Activated T-helper 2 cell treated with anti-CD3 and anti-CD28 coated beads, Interferon-gamma antibody, Interleukin-2, Interleukin-4, amounts not matched to agents 10 μg/mL and 5 μg/mL and 100 μg/mL, durations not matched to agents 14 hours and 24 hours and 36 hours (primary cell): ENCODE measurements at regions not wholly inside any gene's neighbourhood (a gene's known extent, or its start where the extent isn't known, plus 50 kb on each side); places are given as distances from the start of the nearest gene placed in this dataset.

Experiments
- DNase-seq: peaks from one replicate; pipeline ENCODE4 v3.0.0; 2021; ENCODE audit warnings: low spot score
- H3K27ac Mint-ChIP-seq: one replicate; pipeline ENCODE4 v1.8.0; 2021; ENCODE audit warnings: mixed read lengths
- H3K27me3 Mint-ChIP-seq: one replicate; pipeline ENCODE4 v1.8.0; 2021; ENCODE audit warnings: low read depth, mixed read lengths
- H3K36me3 Mint-ChIP-seq: one replicate; pipeline ENCODE4 v1.8.0; 2021; ENCODE audit warnings: low read depth, mixed read lengths
- H3K4me1 Mint-ChIP-seq: one replicate; pipeline ENCODE4 v1.8.0; 2021; ENCODE audit warnings: low read depth, mixed read lengths
- H3K4me3 Mint-ChIP-seq: one replicate; pipeline ENCODE4 v1.8.0; 2021; ENCODE audit warnings: low read depth, mild to moderate bottlenecking, moderate library complexity, mixed read lengths
- H3K9me3 Mint-ChIP-seq: one replicate; pipeline ENCODE4 v1.8.0; 2021; ENCODE audit warnings: mixed read lengths
- intact Hi-C: fragments of 100-400 bp; cut with micrococcal nuclease; formaldehyde crosslinking; loops from one replicate; pipeline ENCODE4 v1.15.1; 2023

DNA sequence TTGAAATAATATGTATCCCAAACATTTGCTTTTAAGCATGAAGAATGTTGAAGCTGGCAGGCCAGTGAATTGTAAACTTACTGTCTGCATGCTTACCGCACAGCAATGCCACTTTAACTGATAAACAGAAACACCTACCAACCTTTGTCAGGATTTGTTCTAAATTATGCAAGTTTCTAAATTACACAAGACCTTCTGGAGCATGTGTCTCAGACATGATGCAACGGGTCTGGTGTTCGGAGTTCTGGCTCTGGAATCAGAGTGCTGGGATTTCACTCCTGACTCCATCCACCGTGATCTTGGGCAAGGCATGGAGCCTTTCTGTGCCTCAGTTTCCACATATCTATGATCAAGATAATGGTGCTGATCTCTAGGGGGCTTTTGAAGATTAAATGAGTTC is 111.2 kb downstream of the CCT6B start:
- no peak overlapping the region for H3K4me3 Mint-ChIP-seq
- H3K27me3 Mint-ChIP-seq, result peaks cover 11% of the 10 kb centered on the region
- H3K9me3 Mint-ChIP-seq, result no peaks in the 10 kb centered on the region
- DNase-seq, result no peak
- H3K36me3 Mint-ChIP-seq, result no peaks in the 10 kb centered on the region
- intact Hi-C loops, result loop anchor here (10.0 kb wide), 2 partner anchors 345 to 645 kb away; no protein-coding TSS in a partner anchor
- H3K4me1 Mint-ChIP-seq, result no peaks in the 10 kb centered on the region
- no peak overlapping the region for H3K27ac Mint-ChIP-seq

GRCh38 chr17:34847938-34848337 is 113.3 kb downstream of the CCT6B start:
- H3K9me3 Mint-ChIP-seq, result no peaks in the 10 kb centered on the region
- H3K27me3 Mint-ChIP-seq, result peaks cover 2% of the 10 kb centered on the region
- H3K36me3 Mint-ChIP-seq, result no peaks in the 10 kb centered on the region
- H3K4me1 Mint-ChIP-seq, result no peaks in the 10 kb centered on the region
- intact Hi-C loops, result no loop called here
- DNase-seq, result no peak
- H3K27ac Mint-ChIP-seq, result no peak overlapping the region
- no peak overlapping the region for H3K4me3 Mint-ChIP-seq

- H3K27ac Mint-ChIP-seq, result no peak overlapping the region
- no peak for DNase-seq
- H3K9me3 Mint-ChIP-seq, result no peaks in the 10 kb centered on the region
- intact Hi-C loops, result no loop called here
- H3K4me1 Mint-ChIP-seq, result no peaks in the 10 kb centered on the region
- H3K4me3 Mint-ChIP-seq, result no peak overlapping the region
- H3K36me3 Mint-ChIP-seq, result no peaks in the 10 kb centered on the region
- H3K27me3 Mint-ChIP-seq, result no peaks in the 10 kb centered on the region
Observed at GRCh38 chr17:34845296-34845695, 116.0 kb downstream of the CCT6B start.

DNA sequence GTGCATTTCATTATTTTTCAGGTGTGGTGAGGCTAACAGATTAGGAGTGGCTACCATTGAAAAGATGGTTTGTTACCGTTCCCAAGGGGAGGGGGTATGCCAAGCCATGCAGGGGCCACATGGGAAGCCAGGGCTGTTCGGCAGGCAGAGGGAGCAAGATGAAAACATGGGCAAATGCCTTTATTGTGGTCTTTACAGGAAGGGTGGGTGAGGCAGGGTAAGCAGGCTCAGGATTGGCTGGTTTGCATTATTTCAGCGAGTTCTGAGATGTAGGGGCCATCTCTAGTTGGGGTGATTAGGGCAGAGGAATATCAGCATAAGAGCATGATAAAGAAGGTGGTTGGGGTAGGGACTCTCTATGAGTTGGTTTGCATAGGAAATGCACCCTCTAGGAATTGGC is 117.6 kb downstream of the CCT6B start:
- no peaks in the 10 kb centered on the region for H3K36me3 Mint-ChIP-seq
- DNase-seq, result no peak
- no peak overlapping the region for H3K27ac Mint-ChIP-seq
- H3K27me3 Mint-ChIP-seq, result no peaks in the 10 kb centered on the region
- no peaks in the 10 kb centered on the region for H3K4me1 Mint-ChIP-seq
- H3K9me3 Mint-ChIP-seq, result no peaks in the 10 kb centered on the region
- H3K4me3 Mint-ChIP-seq, result no peak overlapping the region
- intact Hi-C loops, result loop anchor here (1.0 kb wide), 1 partner anchor 23 kb away; no protein-coding TSS in a partner anchor

- no peaks in the 10 kb centered on the region for H3K4me1 Mint-ChIP-seq
- no peak overlapping the region for H3K4me3 Mint-ChIP-seq
Observed at GRCh38 chr17:34842235-34842634, 119.0 kb downstream of the CCT6B start.

DNA sequence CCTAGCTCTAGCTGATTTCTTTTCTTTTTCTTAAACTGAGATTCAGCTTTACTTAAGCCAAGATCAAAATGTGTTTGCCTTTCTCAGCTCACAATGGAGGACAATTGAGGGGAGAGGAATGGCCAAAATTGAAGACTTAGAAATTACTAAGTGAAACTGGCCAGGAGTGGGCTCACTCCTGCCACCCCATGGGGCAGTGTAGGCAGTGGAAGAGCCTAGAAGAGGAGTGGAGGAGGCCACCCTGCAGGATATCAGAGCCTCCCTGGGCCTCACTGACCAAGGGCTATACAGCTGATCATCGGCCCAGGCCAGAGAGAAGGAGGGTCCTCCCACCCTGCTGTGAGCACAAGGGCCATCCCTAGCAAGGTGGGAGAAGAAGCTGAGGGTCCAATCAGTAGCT is 119.8 kb downstream of the CCT6B start:
- Mint-ChIP-seq H3K4me1 (no peaks in the 10 kb centered on the region), H3K4me3 (no peak overlapping the region), H3K36me3 (no peaks in the 10 kb centered on the region), H3K27ac (no peak overlapping the region), H3K9me3 (no peaks in the 10 kb centered on the region), H3K27me3 (peaks cover 3% of the 10 kb centered on the region)
- intact Hi-C loops, result no loop called here
- no peak for DNase-seq

More at GRCh38 chr17:34842235-34842634, 119.0 kb downstream of the CCT6B start:
- H3K27ac Mint-ChIP-seq, result no peak overlapping the region
- DNase-seq, result no peak
- H3K36me3 Mint-ChIP-seq, result no peaks in the 10 kb centered on the region
- peaks cover 2% of the 10 kb centered on the region for H3K27me3 Mint-ChIP-seq
- no peaks in the 10 kb centered on the region for H3K9me3 Mint-ChIP-seq
- intact Hi-C loops, result no loop called here

DNA sequence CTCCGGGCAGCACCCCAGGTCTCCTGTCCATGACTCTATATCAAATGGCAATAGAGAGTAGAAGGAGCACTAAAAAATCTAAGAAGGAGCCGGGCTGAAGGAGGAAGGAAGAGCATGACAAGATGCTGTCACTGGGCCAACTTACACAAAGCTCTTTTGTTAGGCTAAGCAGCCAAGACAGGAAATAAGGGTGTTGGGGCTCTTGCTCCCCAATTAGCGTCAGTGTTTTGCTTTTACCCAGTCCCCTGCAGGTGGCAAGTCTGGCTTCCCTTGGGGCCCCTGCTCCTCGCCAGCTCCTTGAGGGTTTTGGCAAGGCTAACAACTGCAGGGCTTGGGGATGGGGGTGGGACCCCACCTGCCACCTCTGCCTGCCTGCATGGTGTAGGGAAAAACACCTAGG is 120.5 kb downstream of the CCT6B start:
- H3K27ac Mint-ChIP-seq, result no peak overlapping the region
- DNase-seq, result no peak
- no peaks in the 10 kb centered on the region for H3K9me3 Mint-ChIP-seq
- H3K36me3 Mint-ChIP-seq, result no peaks in the 10 kb centered on the region
- H3K4me1 Mint-ChIP-seq, result no peaks in the 10 kb centered on the region
- intact Hi-C loops, result no loop called here
- H3K27me3 Mint-ChIP-seq, result peaks cover 5% of the 10 kb centered on the region
- no peak overlapping the region for H3K4me3 Mint-ChIP-seq

- no peaks in the 10 kb centered on the region for H3K36me3 Mint-ChIP-seq
- no peak overlapping the region for H3K4me3 Mint-ChIP-seq
- no peak for DNase-seq
- H3K9me3 Mint-ChIP-seq, result no peaks in the 10 kb centered on the region
- intact Hi-C loops, result no loop called here
- H3K27me3 Mint-ChIP-seq, result peaks cover 9% of the 10 kb centered on the region
- no peaks in the 10 kb centered on the region for H3K4me1 Mint-ChIP-seq
- no peak overlapping the region for H3K27ac Mint-ChIP-seq
Observed at GRCh38 chr17:34837876-34838478, 123.3 kb downstream of the CCT6B start.

DNA sequence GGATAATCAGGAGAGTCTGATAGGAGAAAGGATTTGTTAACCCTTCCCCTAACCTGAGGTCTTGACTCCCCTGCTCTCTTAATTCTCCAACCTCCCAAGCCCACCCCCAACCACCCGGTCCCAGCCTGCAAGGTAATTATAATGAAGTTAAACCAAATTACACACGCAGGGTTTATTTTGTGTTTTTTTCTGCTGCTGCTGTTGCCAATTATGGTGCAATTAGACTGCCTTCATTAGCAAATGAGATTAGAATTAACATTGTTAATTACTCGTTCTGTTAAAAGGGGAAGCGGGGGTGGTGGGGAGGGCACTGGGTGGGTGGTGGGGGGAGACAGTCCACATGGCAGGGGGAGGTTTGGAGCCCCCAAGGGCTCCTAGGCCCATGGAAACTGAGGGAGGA is 128.9 kb downstream of the CCT6B start:
- Mint-ChIP-seq H3K36me3 (no peaks in the 10 kb centered on the region), H3K27ac (no peak overlapping the region), H3K4me3 (no peak overlapping the region), H3K4me1 (no peaks in the 10 kb centered on the region), H3K9me3 (no peaks in the 10 kb centered on the region), H3K27me3 (peaks cover 19% of the 10 kb centered on the region)
- intact Hi-C loops, result no loop called here
- DNase-seq, result no peak

DNA sequence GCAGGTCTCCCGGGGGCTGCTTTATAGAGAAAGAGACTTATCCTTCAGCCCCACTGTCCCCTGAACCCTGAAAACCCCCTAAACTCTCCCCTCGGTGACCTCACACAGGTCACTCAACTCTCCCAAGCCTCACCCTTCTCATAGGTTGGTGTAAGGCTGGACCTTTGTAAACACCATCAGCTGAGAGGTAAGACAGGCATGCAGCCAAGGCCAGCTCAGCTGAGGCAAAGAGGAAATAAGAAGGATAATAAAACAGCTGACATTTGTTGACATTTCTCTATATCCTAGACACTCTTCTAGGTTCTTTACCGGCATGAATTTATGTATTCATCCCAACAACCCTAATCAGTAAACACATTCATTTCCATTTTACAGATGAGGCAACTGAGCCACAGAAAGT is 134.3 kb downstream of the CCT6B start:
- no peak overlapping the region for H3K4me3 Mint-ChIP-seq
- H3K27me3 Mint-ChIP-seq, result peaks cover 11% of the 10 kb centered on the region
- DNase-seq, result no peak
- H3K36me3 Mint-ChIP-seq, result no peaks in the 10 kb centered on the region
- H3K4me1 Mint-ChIP-seq, result no peaks in the 10 kb centered on the region
- no peaks in the 10 kb centered on the region for H3K9me3 Mint-ChIP-seq
- intact Hi-C loops, result no loop called here
- H3K27ac Mint-ChIP-seq, result no peak overlapping the region

- H3K9me3 Mint-ChIP-seq, result no peaks in the 10 kb centered on the region
- no peak for DNase-seq
- H3K27ac Mint-ChIP-seq, result no peak overlapping the region
- no peaks in the 10 kb centered on the region for H3K4me1 Mint-ChIP-seq
- no peaks in the 10 kb centered on the region for H3K36me3 Mint-ChIP-seq
- H3K4me3 Mint-ChIP-seq, result no peak overlapping the region
- intact Hi-C loops, result no loop called here
- peaks cover 8% of the 10 kb centered on the region for H3K27me3 Mint-ChIP-seq
Observed at GRCh38 chr17:34826332-34826731, 134.9 kb downstream of the CCT6B start.

DNA sequence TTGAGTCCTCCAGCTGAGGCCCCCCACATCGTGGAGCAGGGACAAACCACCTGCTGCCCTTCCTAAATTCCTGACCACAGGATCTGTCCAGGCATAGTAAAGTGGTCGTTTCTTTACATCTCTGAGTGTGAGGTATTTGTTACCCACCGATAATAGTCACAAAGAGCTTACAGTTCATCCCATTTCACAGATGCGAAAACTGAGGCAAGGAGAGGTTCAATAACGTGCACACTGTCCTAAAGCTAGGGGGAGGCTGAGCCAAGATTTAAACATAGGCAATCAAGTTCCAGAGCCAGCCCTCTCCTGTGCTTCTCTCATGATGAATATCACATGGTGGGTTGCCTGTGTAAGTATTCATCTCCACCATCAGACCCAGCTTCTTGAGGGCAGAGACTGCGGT is 135.4 kb downstream of the CCT6B start:
- DNase-seq, result no peak
- Mint-ChIP-seq H3K9me3 (no peaks in the 10 kb centered on the region), H3K27me3 (peaks cover 5% of the 10 kb centered on the region), H3K4me1 (no peaks in the 10 kb centered on the region), H3K36me3 (no peaks in the 10 kb centered on the region), H3K27ac (no peak overlapping the region), H3K4me3 (no peak overlapping the region)
- intact Hi-C loops, result no loop called here

DNA sequence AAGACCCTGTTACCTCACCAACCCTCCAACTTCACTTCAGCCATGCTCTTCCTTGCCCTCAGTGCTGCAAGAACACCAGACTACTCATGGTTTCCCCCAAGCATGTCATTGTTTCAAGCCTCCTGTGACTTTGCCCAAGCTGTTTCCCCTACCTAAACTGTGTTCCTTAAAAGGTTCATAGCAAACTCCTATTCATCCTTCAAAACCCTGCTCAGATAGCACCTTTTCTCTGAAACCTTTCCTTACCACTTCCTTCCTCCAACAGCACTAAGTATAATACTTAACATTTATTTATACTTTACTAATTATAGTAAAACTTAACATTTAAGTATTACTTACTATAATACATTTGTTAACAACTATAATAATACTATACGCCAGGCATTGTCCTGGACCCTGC is 136.2 kb downstream of the CCT6B start:
- Mint-ChIP-seq H3K4me3 (no peak overlapping the region), H3K27ac (no peak overlapping the region), H3K9me3 (no peaks in the 10 kb centered on the region), H3K4me1 (peaks cover 3% of the 10 kb centered on the region), H3K36me3 (no peaks in the 10 kb centered on the region), H3K27me3 (peaks cover 4% of the 10 kb centered on the region)
- intact Hi-C loops, result no loop called here
- no peak for DNase-seq

- intact Hi-C loops, result no loop called here
- H3K27ac Mint-ChIP-seq, result no peak overlapping the region
- no peaks in the 10 kb centered on the region for H3K36me3 Mint-ChIP-seq
- H3K9me3 Mint-ChIP-seq, result no peaks in the 10 kb centered on the region
- H3K4me1 Mint-ChIP-seq, result peaks cover 5% of the 10 kb centered on the region
- peaks cover 2% of the 10 kb centered on the region for H3K27me3 Mint-ChIP-seq
- no peak for DNase-seq
- no peak overlapping the region for H3K4me3 Mint-ChIP-seq
Observed at GRCh38 chr17:34823023-34823422, 138.2 kb downstream of the CCT6B start.
